ENCODE measurements at regions not wholly inside any gene's neighbourhood (a gene's known extent, or its start where the extent isn't known, plus 50 kb on each side); places are given as distances from the start of the nearest gene placed in this dataset.

GRCh38 chr1:34479731-34480130 lies 275.1 kb upstream of the GJB5 start:
- no peak for TF ChIP-seq RAD21 (conservative IDR thresholded peaks at IDR 0.05 in 1 of 2, IDR thresholded peaks at IDR 0.05 in 1 of 2)
- TF ChIP-seq CTCF (IDR thresholded peaks at IDR 0.05), result no peak
- TF ChIP-seq POLR2A (IDR thresholded peaks at IDR 0.05; ENCODE audit: low read length), result no peak
- TF ChIP-seq FOXS1 (CRISPR knock-in tag; IDR thresholded peaks at IDR 0.05), result no peak
- no peak for TF ChIP-seq HOXA7 (CRISPR knock-in tag; IDR thresholded peaks at IDR 0.05)
- TF ChIP-seq NFE2L2 (conservative IDR thresholded peaks at IDR 0.05; ENCODE audit: low read length), result no peak
- TF ChIP-seq CHD2 (IDR thresholded peaks at IDR 0.05; ENCODE audit: low read length, partially characterized antibody), result no peak
- TF ChIP-seq REST (IDR thresholded peaks at IDR 0.05), result no peak
- no peak for TF ChIP-seq USF2 (IDR thresholded peaks at IDR 0.05)
- no peak for TF ChIP-seq ATOH8 (CRISPR knock-in tag; IDR thresholded peaks at IDR 0.05; ENCODE audit: low read depth)
